ENCODE measurements at regions not wholly inside any gene's neighbourhood (a gene's known extent, or its start where the extent isn't known, plus 50 kb on each side); places are given as distances from the start of the nearest gene placed in this dataset.

- TF ChIP-seq POLR2A (IDR thresholded peaks at IDR 0.05) (no peak), CTCF (IDR thresholded peaks at IDR 0.05) (no peak)
- intact Hi-C loops (cut with DNase I; ENCODE audit: low total_unique reads): no loop called here
- WGBS, 2 donors: 93 to 94% methylated on average over 5 of the region's 5 CpGs
- no peak for DNase-seq (ENCODE audit: low spot score in 2 of 2)
- H3K4me3 ChIP-seq (ENCODE audit: low read depth, poor library complexity, severe bottlenecking): no peak overlapping the region
Measured at GRCh38 chr9:79986437-79986836, 414.7 kb downstream of the TLE4 start.

- TF ChIP-seq POLR2A (IDR thresholded peaks at IDR 0.05) (no peak), CTCF (IDR thresholded peaks at IDR 0.05) (no peak)
- H3K4me3 ChIP-seq (ENCODE audit: low read depth, poor library complexity, severe bottlenecking): no peak overlapping the region
- DNase-seq (ENCODE audit: low spot score in 2 of 2): no peak
- WGBS, 2 donors: 81 to 82% methylated on average over 5 of the region's 5 CpGs
- intact Hi-C loops (cut with DNase I; ENCODE audit: low total_unique reads): no loop called here
Measured at GRCh38 chr9:79985772-79986171, 414.0 kb downstream of the TLE4 start.

GRCh38 chr9:79985264-79985663 is 413.5 kb downstream of the TLE4 start:
- no peak for DNase-seq (ENCODE audit: low spot score in 2 of 2)
- intact Hi-C loops (cut with DNase I; ENCODE audit: low total_unique reads): no loop called here
- WGBS, 2 donors: 86 to 93% methylated on average over 7 of the region's 7 CpGs
- no peak overlapping the region for H3K4me3 ChIP-seq (ENCODE audit: low read depth, poor library complexity, severe bottlenecking)
- TF ChIP-seq POLR2A (IDR thresholded peaks at IDR 0.05): no peak
- no peak for TF ChIP-seq CTCF (IDR thresholded peaks at IDR 0.05)

GRCh38 chr9:79984429-79985067 is 412.8 kb downstream of the TLE4 start:
- H3K4me3 ChIP-seq (ENCODE audit: low read depth, poor library complexity, severe bottlenecking): no peak overlapping the region
- TF ChIP-seq POLR2A (IDR thresholded peaks at IDR 0.05) (no peak), CTCF (IDR thresholded peaks at IDR 0.05) (no peak)
- DNase-seq (ENCODE audit: low spot score in 2 of 2): peak in 1 of 2 donors; percentile 40
- 35 to 39% methylated on average over 4 of the region's 4 CpGs for WGBS, 2 donors
- intact Hi-C loops (cut with DNase I; ENCODE audit: low total_unique reads): no loop called here

GRCh38 chr9:79980432-79980831 is 408.7 kb downstream of the TLE4 start:
- H3K4me3 ChIP-seq (ENCODE audit: low read depth, poor library complexity, severe bottlenecking): no peak overlapping the region
- intact Hi-C loops (cut with DNase I; ENCODE audit: low total_unique reads): no loop called here
- TF ChIP-seq CTCF (IDR thresholded peaks at IDR 0.05): no peak
- TF ChIP-seq POLR2A (IDR thresholded peaks at IDR 0.05): no peak
- 66 to 73% methylated on average over 3 of the region's 3 CpGs for WGBS, 2 donors
- no peak for DNase-seq (ENCODE audit: low spot score in 2 of 2)
